ENCODE measurements at regions not wholly inside any gene's neighbourhood (a gene's known extent, or its start where the extent isn't known, plus 50 kb on each side); places are given as distances from the start of the nearest gene placed in this dataset.

- 95% methylated on average over 3 of the region's 3 CpGs for WGBS (ENCODE audit: low lambda C conversion rate, missing lambda C conversion rate)
- no peaks in the 10 kb centered on the region for H3K4me1 ChIP-seq (ENCODE audit: insufficient read depth)
- H2AFZ ChIP-seq, result no peak overlapping the region
- no peak overlapping the region for H3K4me3 ChIP-seq
- no peak for DNase-seq (ENCODE audit: low spot score)
- no peaks in the 10 kb centered on the region for H4K20me1 ChIP-seq (ENCODE audit: insufficient read depth, poor library complexity, severe bottlenecking)
- no peaks in the 10 kb centered on the region for H3K27me3 ChIP-seq
- no peaks in the 10 kb centered on the region for H3K79me2 ChIP-seq
- no peaks in the 10 kb centered on the region for H3K9me3 ChIP-seq (ENCODE audit: low read depth)
- no peak overlapping the region for H3K4me2 ChIP-seq
- H3K9me2 ChIP-seq (replicated peaks; ENCODE audit: insufficient read depth), result no peaks in the 10 kb centered on the region
- H3K27ac ChIP-seq, result no peak overlapping the region
- TF ChIP-seq EZH2 (IDR thresholded peaks at IDR 0.05; ENCODE audit: borderline replicate concordance), result no peak
- TF ChIP-seq EZH2phosphoT487 (IDR thresholded peaks at IDR 0.05; ENCODE audit: low read depth, severe bottlenecking, unreplicated experiment), result no peak
- no peak for TF ChIP-seq CTCF (IDR thresholded peaks at IDR 0.05; ENCODE audit: poor library complexity)
- no peaks in the 10 kb centered on the region for H3K36me3 ChIP-seq (replicated peaks; ENCODE audit: insufficient read depth, low read depth)
Observed at GRCh38 chr14:86946446-86946845, 1046.5 kb downstream of the GALC start.

- Histone ChIP-seq H3K4me1 (ENCODE audit: insufficient read depth) (no peaks in the 10 kb centered on the region), H2AFZ (no peak overlapping the region), H3K4me3 (no peak overlapping the region), H3K4me2 (no peak overlapping the region), H4K20me1 (ENCODE audit: insufficient read depth, poor library complexity, severe bottlenecking) (no peaks in the 10 kb centered on the region), H3K27me3 (no peaks in the 10 kb centered on the region), H3K36me3 (replicated peaks; ENCODE audit: insufficient read depth, low read depth) (no peaks in the 10 kb centered on the region), H3K79me2 (no peaks in the 10 kb centered on the region), H3K9me3 (ENCODE audit: low read depth) (no peaks in the 10 kb centered on the region), H3K9me2 (replicated peaks; ENCODE audit: insufficient read depth) (no peaks in the 10 kb centered on the region), H3K27ac (no peak overlapping the region)
- TF ChIP-seq EZH2 (IDR thresholded peaks at IDR 0.05; ENCODE audit: borderline replicate concordance) (no peak), EZH2phosphoT487 (IDR thresholded peaks at IDR 0.05; ENCODE audit: low read depth, severe bottlenecking, unreplicated experiment) (no peak), CTCF (IDR thresholded peaks at IDR 0.05; ENCODE audit: poor library complexity) (no peak)
- no peak for DNase-seq (ENCODE audit: low spot score)
- whole genome bisulfite sequencing (ENCODE audit: low lambda C conversion rate, missing lambda C conversion rate), result 88% methylated on average over 5 of the region's 5 CpGs
Observed at GRCh38 chr14:86944434-86944833, 1048.5 kb downstream of the GALC start.

GRCh38 chr14:86943391-86944365 is 1049.3 kb downstream of the GALC start:
- no peak overlapping the region for H2AFZ ChIP-seq
- TF ChIP-seq EZH2phosphoT487 (IDR thresholded peaks at IDR 0.05; ENCODE audit: low read depth, severe bottlenecking, unreplicated experiment) (no peak), CTCF (IDR thresholded peaks at IDR 0.05; ENCODE audit: poor library complexity) (no peak), EZH2 (IDR thresholded peaks at IDR 0.05; ENCODE audit: borderline replicate concordance) (no peak)
- no peak overlapping the region for H3K4me3 ChIP-seq
- 88% methylated on average over 5 of the region's 5 CpGs for WGBS (ENCODE audit: low lambda C conversion rate, missing lambda C conversion rate)
- H4K20me1 ChIP-seq (ENCODE audit: insufficient read depth, poor library complexity, severe bottlenecking), result no peaks in the 10 kb centered on the region
- H3K79me2 ChIP-seq, result no peaks in the 10 kb centered on the region
- no peaks in the 10 kb centered on the region for H3K4me1 ChIP-seq (ENCODE audit: insufficient read depth)
- H3K4me2 ChIP-seq, result no peak overlapping the region
- H3K27me3 ChIP-seq, result no peaks in the 10 kb centered on the region
- H3K36me3 ChIP-seq (replicated peaks; ENCODE audit: insufficient read depth, low read depth), result no peaks in the 10 kb centered on the region
- no peaks in the 10 kb centered on the region for H3K9me2 ChIP-seq (replicated peaks; ENCODE audit: insufficient read depth)
- no peaks in the 10 kb centered on the region for H3K9me3 ChIP-seq (ENCODE audit: low read depth)
- H3K27ac ChIP-seq, result no peak overlapping the region
- DNase-seq (ENCODE audit: low spot score), result no peak

Measured in hepatocyte (in vitro differentiated cells).